GM12864 (cell line): ENCODE measurements at regions not wholly inside any gene's neighbourhood (a gene's known extent, or its start where the extent isn't known, plus 50 kb on each side); places are given as distances from the start of the nearest gene placed in this dataset.

Experiments used
- DNase-seq: peaks from one replicate; pipeline ENCODE4 v3.0.0-alpha.2; 2011; ENCODE audit warnings: low read depth
- H3K4me3 ChIP-seq: 2 replicates; pipeline ENCODE4 v1.5.1; 2011; ENCODE audit warnings: mild to moderate bottlenecking, low read depth, low read length, control low read depth
- CTCF ChIP-seq: IDR thresholded peaks from 2 replicates; pipeline ENCODE4 v1.5.1; 2011; ENCODE audit warnings: low read depth, mild to moderate bottlenecking, moderate library complexity, low read length, control low read depth, inconsistent platforms; ENCODE audit errors: missing control alignments

GRCh38 chr12:132390287-132391076 is 61.1 kb upstream of the GALNT9 start:
- DNase-seq, result no peak
- no peak for TF ChIP-seq CTCF
- H3K4me3 ChIP-seq, result no peak overlapping the region

GRCh38 chr12:132389526-132390286 is 60.3 kb upstream of the GALNT9 start:
- no peak overlapping the region for H3K4me3 ChIP-seq
- no peak for TF ChIP-seq CTCF
- DNase-seq, result no peak

- DNase-seq, result no peak
- TF ChIP-seq CTCF, result no peak
- H3K4me3 ChIP-seq, result no peak overlapping the region
Observed at GRCh38 chr12:132389026-132389425, 59.6 kb upstream of the GALNT9 start.

GRCh38 chr12:132388379-132389015 is 59.1 kb upstream of the GALNT9 start:
- H3K4me3 ChIP-seq, result no peak overlapping the region
- DNase-seq, result no peak
- TF ChIP-seq CTCF, result no peak

GRCh38 chr12:132386926-132387497 is 57.6 kb upstream of the GALNT9 start:
- no peak overlapping the region for H3K4me3 ChIP-seq
- no peak for TF ChIP-seq CTCF
- no peak for DNase-seq

- no peak overlapping the region for H3K4me3 ChIP-seq
- TF ChIP-seq CTCF, result no peak
- DNase-seq, result no peak
Observed at GRCh38 chr12:132385923-132386751, 56.7 kb upstream of the GALNT9 start.
